ENCODE measurements at regions not wholly inside any gene's neighbourhood (a gene's known extent, or its start where the extent isn't known, plus 50 kb on each side); places are given as distances from the start of the nearest gene placed in this dataset.

- no peak overlapping the region for H3K9ac ChIP-seq (ENCODE audit: insufficient read depth, low read depth, low read length)
- H3K27ac ChIP-seq (ENCODE audit: extremely low read length, insufficient read depth, low read length), result no peak overlapping the region
- FAIRE-seq (no peak), DNase-seq (ENCODE audit: low spot score) (no peak), ATAC-seq (no peak)
- H3K4me2 ChIP-seq (ENCODE audit: low read depth, low read length), result no peak overlapping the region
- H3K79me2 ChIP-seq (ENCODE audit: insufficient read depth, low read length), result no peaks in the 10 kb centered on the region
- no peak overlapping the region for H2AFZ ChIP-seq (ENCODE audit: low read length)
- intact Hi-C loops (cut with micrococcal nuclease; ENCODE audit: unreplicated experiment) (loop anchor here (10.0 kb wide), 1 partner anchor 59 kb away; no protein-coding TSS in a partner anchor), in situ Hi-C loops (cut with HindIII; ENCODE audit: extremely low pct_ligation_motif_present, low pct_unique_long_range_greater_than_20kb) (no loop called here)
- H3K9me3 ChIP-seq (ENCODE audit: low read length), result no peaks in the 10 kb centered on the region
- WGBS (ENCODE audit: low lambda C conversion rate), result 5% methylated on average over 2 of the region's 2 CpGs
- H3K4me3 ChIP-seq (replicated peaks in 1 of 3; ENCODE audit: insufficient read depth in 1 of 3, low read depth in 2 of 3, low read length in 3 of 3), result no peak overlapping the region
- no peaks in the 10 kb centered on the region for H3K4me1 ChIP-seq (ENCODE audit: insufficient read depth, low read length)
- no peaks in the 10 kb centered on the region for H4K20me1 ChIP-seq (ENCODE audit: insufficient read depth, low read length)
- no peaks in the 10 kb centered on the region for H3K36me3 ChIP-seq (replicated peaks in 1 of 2; ENCODE audit: control insufficient read depth in 1 of 2, insufficient read depth in 2 of 2, low read length in 2 of 2)
- CTCF ChIA-PET (ENCODE audit: low intra/inter-chr PET ratio, low total read pairs), result no interaction called here
- no TSS peak for BruUV-seq (replicated peaks)
- no peaks in the 10 kb centered on the region for H3K27me3 ChIP-seq (ENCODE audit: control insufficient read depth in 1 of 2, insufficient read depth in 2 of 2, low read length in 2 of 2)
- POLR2A ChIA-PET, result no interaction called here
- TF ChIP-seq ATRX (CRISPR knock-in tag; IDR thresholded peaks at IDR 0.05; ENCODE audit: borderline replicate concordance) (no peak), GABPA (IDR thresholded peaks at IDR 0.05; ENCODE audit: low read depth, low read length) (no peak), GABPA (CRISPR knock-in tag; IDR thresholded peaks at IDR 0.05; ENCODE audit: low read depth) (no peak), ETS1 (CRISPR knock-in tag; IDR thresholded peaks at IDR 0.05) (no peak), ATM (IDR thresholded peaks at IDR 0.05; ENCODE audit: borderline replicate concordance) (no peak), MAF1 (CRISPR knock-in tag; IDR thresholded peaks at IDR 0.05; ENCODE audit: borderline replicate concordance) (no peak), HOXA3 (CRISPR knock-in tag; IDR thresholded peaks at IDR 0.05) (no peak), ZNF605 (CRISPR knock-in tag; IDR thresholded peaks at IDR 0.05) (no peak), ZNF460 (CRISPR knock-in tag; IDR thresholded peaks at IDR 0.05; ENCODE audit: borderline replicate concordance) (no peak), GLMP (CRISPR knock-in tag; IDR thresholded peaks at IDR 0.05; ENCODE audit: borderline replicate concordance) (no peak), TEAD3 (CRISPR knock-in tag; optimal IDR thresholded peaks at IDR 0.05; ENCODE audit: borderline replicate concordance) (no peak), SMYD3 (CRISPR knock-in tag; IDR thresholded peaks at IDR 0.05) (no peak), SMAD1 (CRISPR knock-in tag; IDR thresholded peaks at IDR 0.05; ENCODE audit: borderline replicate concordance, low read depth) (no peak), TARDBP (CRISPR knock-in tag; IDR thresholded peaks at IDR 0.05) (no peak), ZNF557 (CRISPR knock-in tag; IDR thresholded peaks at IDR 0.05) (no peak), ZBTB8A (CRISPR knock-in tag; IDR thresholded peaks at IDR 0.05; ENCODE audit: borderline replicate concordance, low read depth) (no peak), RFX3 (CRISPR knock-in tag; IDR thresholded peaks at IDR 0.05) (no peak)
Observed at GRCh38 chr3:87486115-87486514, 209.7 kb upstream of the POU1F1 start.

Data from HepG2 (cell line).